H1 (cell line): ENCODE measurements at regions not wholly inside any gene's neighbourhood (a gene's known extent, or its start where the extent isn't known, plus 50 kb on each side); places are given as distances from the start of the nearest gene placed in this dataset.

Experiments
- CTCF ChIA-PET: fragments of 300-600 bp; sonication (Branson Sonifier 250); formaldehyde crosslinking; loops from one replicate; lab custom pipeline; 2021; ENCODE audit not compliant: partially characterized antibody; lab: Charles Lee
- POLR2A ChIA-PET: fragments of 300-600 bp; sonication (Branson Sonifier 250); formaldehyde crosslinking; loops from one replicate; lab custom pipeline; 2021; ENCODE audit warnings: inconsistent platforms; ENCODE audit not compliant: partially characterized antibody; lab: Charles Lee
- DNase-seq, 2 experiments: peaks; one replicate each; pipeline versions ENCODE4 v3.0.0 to v3.0.0-alpha.2; 2010 to 2022; ENCODE audit warnings: low spot score in 2 of 2, low read depth in 1 of 2, mixed read lengths in 1 of 2
- FAIRE-seq: peaks from 2 replicates; lab custom pipeline; 2011; peaks lifted over from hg19 to GRCh38; lab: Jason Lieb, UNC
- H2AFZ ChIP-seq: 2 replicates; pipeline ENCODE4 v1.8.1; 2012; ENCODE audit warnings: low read length, inconsistent platforms
- H2AK5ac ChIP-seq: 2 replicates; pipeline ENCODE4 v1.6.1; 2013; ENCODE audit warnings: low read depth, low read length
- H2BK120ac ChIP-seq: replicated peaks from 2 replicates; pipeline ENCODE3; 2013; ENCODE audit warnings: low read depth, low read length, inconsistent platforms
- H2BK12ac ChIP-seq: 2 replicates; pipeline ENCODE4 v1.6.1; 2013; ENCODE audit warnings: low read depth, low read length
- H2BK15ac ChIP-seq: 2 replicates; pipeline ENCODE4 v1.6.1; 2013; ENCODE audit warnings: low read length
- H2BK20ac ChIP-seq: 2 replicates; pipeline ENCODE4 v1.6.1; 2013; ENCODE audit warnings: low read length
- H2BK5ac ChIP-seq: 2 replicates; pipeline ENCODE4 v1.6.1; 2013; ENCODE audit warnings: low read depth, low read length
- H3K14ac ChIP-seq: 2 replicates; pipeline ENCODE4 v1.6.1; 2013; ENCODE audit warnings: inconsistent platforms; ENCODE audit not compliant: insufficient read length
- H3K18ac ChIP-seq: 2 replicates; pipeline ENCODE4 v1.6.1; 2013; ENCODE audit warnings: low read length; ENCODE audit errors: extremely low read depth
- H3K23ac ChIP-seq: 2 replicates; pipeline ENCODE4 v1.6.1; 2013; ENCODE audit warnings: inconsistent platforms; ENCODE audit not compliant: insufficient read length
- H3K23me2 ChIP-seq: 2 replicates; pipeline ENCODE4 v1.6.1; 2013; ENCODE audit warnings: low read depth, low read length
- H3K27ac ChIP-seq: 2 replicates; pipeline ENCODE4 v1.6.1; 2011; ENCODE audit warnings: low read depth, low read length, inconsistent platforms
- H3K27me3 ChIP-seq, 4 experiments: replicated peaks in 1 of 4; 1 replicate in 1 of 4; 2 replicates in 3 of 4; pipeline versions ENCODE4 v1.6.1 to v1.8.1; 2011 to 2013; ENCODE audit warnings: low read length in 3 of 4, mild to moderate bottlenecking in 3 of 4, inconsistent platforms in 2 of 4, mixed read lengths in 2 of 4, moderate library complexity in 1 of 4; ENCODE audit not compliant: control insufficient read depth in 3 of 4, insufficient read depth in 3 of 4; ENCODE audit errors: extremely low read depth in 1 of 4
- H3K36me3 ChIP-seq, 4 experiments: 2 replicates each; pipeline versions ENCODE4 v1.6.1 to v1.8.1; 2011 to 2013; ENCODE audit warnings: mild to moderate bottlenecking in 4 of 4, low read length in 3 of 4, moderate library complexity in 2 of 4, control low read depth in 1 of 4, inconsistent platforms in 1 of 4; ENCODE audit not compliant: insufficient read depth in 4 of 4, control insufficient read depth in 2 of 4
- H3K4ac ChIP-seq: replicated peaks from 2 replicates; pipeline ENCODE3; 2013; ENCODE audit warnings: low read length, low read depth, mixed read lengths, inconsistent platforms; ENCODE audit not compliant: insufficient read length
- H3K4me1 ChIP-seq, 4 experiments: replicated peaks in 1 of 4; 1 replicate in 1 of 4; 2 replicates in 3 of 4; pipeline versions ENCODE4 v1.6.1 to v1.8.1; 2011 to 2013; ENCODE audit warnings: low read length in 3 of 4, inconsistent platforms in 2 of 4, mixed read lengths in 1 of 4; ENCODE audit not compliant: insufficient read depth in 4 of 4, control insufficient read depth in 3 of 4
- H3K4me2 ChIP-seq, 2 experiments: 2 replicates each; pipeline versions ENCODE4 v1.6.1 to v1.8.1; 2011 to 2013; ENCODE audit warnings: low read depth in 2 of 2, low read length in 2 of 2, control low read depth in 1 of 2, inconsistent platforms in 1 of 2, mild to moderate bottlenecking in 1 of 2; ENCODE audit not compliant: insufficient read depth in 1 of 2
- H3K4me3 ChIP-seq, 4 experiments: fragments of 200-600, 300-600 bp in 1 of 4; sonication (generic), shearing (Covaris generic), sonication (Bioruptor Twin) in 1 of 4; 2 replicates each; pipeline versions ENCODE4 v1.5.1 to v1.8.1; 2011 to 2016; ENCODE audit warnings: low read length in 4 of 4, low read depth in 3 of 4, control low read depth in 2 of 4, inconsistent platforms in 2 of 4, mild to moderate bottlenecking in 2 of 4, mixed read lengths in 1 of 4, moderate library complexity in 1 of 4; ENCODE audit not compliant: insufficient read depth in 2 of 4; ENCODE audit errors: extremely low read depth in 1 of 4
- H3K56ac ChIP-seq: replicated peaks from 2 replicates; pipeline ENCODE3; 2013; ENCODE audit warnings: low read depth, mild to moderate bottlenecking, mixed read lengths, low read length, inconsistent platforms; ENCODE audit not compliant: insufficient read length
- H3K79me1 ChIP-seq: 2 replicates; pipeline ENCODE4 v1.6.1; 2013; ENCODE audit warnings: low read depth, low read length, control low read depth
- H3K79me2 ChIP-seq, 2 experiments: 2 replicates each; pipeline versions ENCODE4 v1.6.1 to v1.8.1; 2012 to 2013; ENCODE audit warnings: low read length in 2 of 2, mild to moderate bottlenecking in 2 of 2, inconsistent platforms in 1 of 2; ENCODE audit not compliant: insufficient read depth in 2 of 2, control insufficient read depth in 1 of 2
- H3K9ac ChIP-seq, 4 experiments: replicated peaks in 1 of 4; 1 replicate in 1 of 4; 2 replicates in 3 of 4; pipeline versions ENCODE4 v1.6.1 to v1.8.1; 2011 to 2013; ENCODE audit warnings: low read depth in 3 of 4, low read length in 3 of 4, control low read depth in 2 of 4, mild to moderate bottlenecking in 2 of 4, moderate library complexity in 2 of 4, inconsistent platforms in 1 of 4; ENCODE audit errors: extremely low read depth in 1 of 4
- H3K9me3 ChIP-seq, 2 experiments: 2 replicates each; pipeline versions ENCODE4 v1.6.1 to v1.8.1; 2012 to 2013; ENCODE audit warnings: mild to moderate bottlenecking in 2 of 2, moderate library complexity in 2 of 2, control low read depth in 1 of 2, inconsistent platforms in 1 of 2, low read depth in 1 of 2, low read length in 1 of 2, mixed read lengths in 1 of 2; ENCODE audit not compliant: insufficient read depth in 2 of 2
- H4K20me1 ChIP-seq, 2 experiments: replicated peaks in 1 of 2; 2 replicates each; pipeline versions ENCODE3 to v1.8.1; 2011 to 2013; ENCODE audit warnings: inconsistent platforms in 2 of 2, low read length in 2 of 2, mild to moderate bottlenecking in 1 of 2; ENCODE audit not compliant: insufficient read depth in 2 of 2, control insufficient read depth in 1 of 2
- H4K5ac ChIP-seq: 2 replicates; pipeline ENCODE4 v1.6.1; 2013; ENCODE audit warnings: low read length, low read depth, mixed read lengths, inconsistent platforms; ENCODE audit not compliant: insufficient read length
- H4K8ac ChIP-seq: 2 replicates; pipeline ENCODE4 v1.8.0; 2013; ENCODE audit warnings: mild to moderate bottlenecking, moderate library complexity, low read length, inconsistent platforms; ENCODE audit not compliant: insufficient read depth; ENCODE audit errors: extremely low read depth
- H4K91ac ChIP-seq: replicated peaks from 2 replicates; pipeline ENCODE3; 2013; ENCODE audit warnings: low read length, mixed read lengths, inconsistent platforms; ENCODE audit not compliant: insufficient read length
- CBX5 ChIP-seq: fragments of 300-800, 300-1000 bp; sonication (generic); IDR thresholded peaks from 2 replicates; pipeline ENCODE4 v1.7.1; 2016; ENCODE audit warnings: antibody characterized with exemption, low read length, low read depth
- EGR1 ChIP-seq: IDR thresholded peaks from 2 replicates; pipeline ENCODE4 v1.6.1; 2011; ENCODE audit warnings: low read depth, low read length, borderline replicate concordance
- GABPA ChIP-seq: IDR thresholded peaks from 2 replicates; pipeline ENCODE4 v1.6.1; 2011; ENCODE audit warnings: mild to moderate bottlenecking, low read length, moderate library complexity, borderline replicate concordance; ENCODE audit not compliant: insufficient read depth
- KDM4A ChIP-seq: IDR thresholded peaks from one replicate; pipeline ENCODE4 v1.7.1; 2012; ENCODE audit warnings: low read depth, mild to moderate bottlenecking, moderate library complexity, low read length, inconsistent platforms; ENCODE audit not compliant: severe bottlenecking
- POLR2A ChIP-seq, 2 experiments: IDR thresholded peaks; 1 replicate in 1 of 2; 2 replicates in 1 of 2; pipeline ENCODE4 v1.6.1; 2011; ENCODE audit warnings: low read depth in 2 of 2, low read length in 2 of 2, mild to moderate bottlenecking in 2 of 2; ENCODE audit errors: control extremely low read depth in 1 of 2
- RBBP5 ChIP-seq: IDR thresholded peaks from 2 replicates; pipeline ENCODE4 v1.7.1; 2012; ENCODE audit warnings: low read depth, mild to moderate bottlenecking, inconsistent platforms, low read length, moderate library complexity, borderline replicate concordance
- RNF2 ChIP-seq: fragments of 200-900, 300-1000 bp; sonication (generic); IDR thresholded peaks from 2 replicates; pipeline ENCODE4 v1.7.1; 2016; ENCODE audit warnings: borderline replicate concordance, low read depth, mild to moderate bottlenecking, antibody characterized with exemption, low read length; ENCODE audit not compliant: poor library complexity, severe bottlenecking; ENCODE audit errors: missing control alignments
- RXRA ChIP-seq: IDR thresholded peaks from 2 replicates; pipeline ENCODE4 v1.6.1; 2011; ENCODE audit warnings: low read depth, mild to moderate bottlenecking, low read length, moderate library complexity; ENCODE audit not compliant: insufficient read depth
- SRF ChIP-seq: IDR thresholded peaks from 2 replicates; pipeline ENCODE4 v1.6.1; 2011; ENCODE audit warnings: mild to moderate bottlenecking, low read depth, low read length, moderate library complexity
- TAF7 ChIP-seq: optimal IDR thresholded peaks from 2 replicates; pipeline ENCODE3; 2011; ENCODE audit warnings: low read depth, mild to moderate bottlenecking, inconsistent platforms, low read length, moderate library complexity, borderline replicate concordance
- TEAD4 ChIP-seq: IDR thresholded peaks from 2 replicates; pipeline ENCODE4 v1.6.1; 2012; ENCODE audit warnings: low read depth, low read length, inconsistent platforms, mixed read lengths
- YY1 ChIP-seq: IDR thresholded peaks from 2 replicates; pipeline ENCODE4 v1.6.1; 2011; ENCODE audit warnings: low read depth, mild to moderate bottlenecking, low read length
- WGBS, 2 experiments: shearing (Covaris generic) in 1 of 2; methylation state at CpG; one replicate each; pipeline versions ENCODE4 v1.1.6 to v1.1.7; 2013 to 2015; ENCODE audit warnings: low lambda C conversion rate in 2 of 2, mixed read lengths in 2 of 2, inconsistent platforms in 1 of 2, low coverage in 1 of 2, missing lambda C conversion rate in 1 of 2; ENCODE audit not compliant: insufficient replicate concordance in 2 of 2, insufficient coverage in 1 of 2, insufficient read length in 1 of 2; ENCODE audit errors: extremely low coverage in 1 of 2, missing lambda C conversion rate in 1 of 2; 5-methylcytosine and 5-hydroxymethylcytosine counted together
- TF ChIP-seq, protein P1 (sequence below): IDR thresholded peaks from 2 replicates; pipeline ENCODE4 v1.6.1; 2011; ENCODE audit warnings: low read length, improper control_type of control experiment

GRCh38 chr12:20268121-20268732 is 100.1 kb upstream of the PDE3A start:
- no peak overlapping the region for H3K4ac ChIP-seq
- H2BK20ac ChIP-seq: no peak overlapping the region
- H3K79me2 ChIP-seq: no peaks in the 10 kb centered on the region
- H2AFZ ChIP-seq: no peak overlapping the region
- no peaks in the 10 kb centered on the region for H3K36me3 ChIP-seq
- H3K23ac ChIP-seq: no peak overlapping the region
- no peak overlapping the region for H3K18ac ChIP-seq
- no peaks in the 10 kb centered on the region for H3K79me1 ChIP-seq
- no peak overlapping the region for H3K9ac ChIP-seq
- H4K8ac ChIP-seq: no peak overlapping the region
- 80% methylated on average over 6 of the region's 6 CpGs; no CpG with 5 or more reads in 1 of the 2 experiments for WGBS, 2 experiments
- H4K91ac ChIP-seq: no peak overlapping the region
- H2BK12ac ChIP-seq: no peak overlapping the region
- no peak overlapping the region for H3K27ac ChIP-seq
- no peaks in the 10 kb centered on the region; the same call in none of the 2 replicates for H3K23me2 ChIP-seq
- no peak overlapping the region for H2BK5ac ChIP-seq
- H4K5ac ChIP-seq: no peak overlapping the region
- H2AK5ac ChIP-seq: no peak overlapping the region
- no peak overlapping the region for H3K4me2 ChIP-seq
- no peak overlapping the region for H3K14ac ChIP-seq
- H3K4me3 ChIP-seq: no peak overlapping the region
- no peak for FAIRE-seq
- no peak overlapping the region for H2BK120ac ChIP-seq
- H2BK15ac ChIP-seq: no peak overlapping the region
- H3K56ac ChIP-seq: no peak overlapping the region
- no peaks in the 10 kb centered on the region for H4K20me1 ChIP-seq
- no peaks in the 10 kb centered on the region; a peak in 1 of 7 replicates for H3K27me3 ChIP-seq
- ChIA-PET POLR2A (interaction anchor here (1.5 kb wide), 1 partner anchor 15 kb away, joined by 3 read pairs; no protein-coding TSS in a partner anchor), CTCF (no interaction called here)
- DNase-seq: no peak
- H3K4me1 ChIP-seq: peaks cover 3 to 10% (median 6%) of the 10 kb centered on the region in 4 experiments; a peak in 4 of 7 replicates
- no peaks in the 10 kb centered on the region for H3K9me3 ChIP-seq
- TF ChIP-seq KDM4A: no peak
- no peak for TF ChIP-seq POLR2A (IDR thresholded peaks at IDR 0.05; ENCODE audit: control extremely low read depth in 1 of 2, low read depth in 2 of 2, low read length in 2 of 2)
- TF ChIP-seq, protein P1, sequence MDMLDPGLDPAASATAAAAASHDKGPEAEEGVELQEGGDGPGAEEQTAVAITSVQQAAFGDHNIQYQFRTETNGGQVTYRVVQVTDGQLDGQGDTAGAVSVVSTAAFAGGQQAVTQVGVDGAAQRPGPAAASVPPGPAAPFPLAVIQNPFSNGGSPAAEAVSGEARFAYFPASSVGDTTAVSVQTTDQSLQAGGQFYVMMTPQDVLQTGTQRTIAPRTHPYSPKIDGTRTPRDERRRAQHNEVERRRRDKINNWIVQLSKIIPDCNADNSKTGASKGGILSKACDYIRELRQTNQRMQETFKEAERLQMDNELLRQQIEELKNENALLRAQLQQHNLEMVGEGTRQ: no peak
- TF ChIP-seq TAF7: no peak
- no peak for TF ChIP-seq RXRA
- TF ChIP-seq YY1: no peak
- TF ChIP-seq RNF2: no peak
- no peak for TF ChIP-seq EGR1
- TF ChIP-seq CBX5: no peak
- no peak for TF ChIP-seq GABPA
- no peak for TF ChIP-seq SRF
- TF ChIP-seq RBBP5: no peak
- no peak for TF ChIP-seq TEAD4
